ENCODE measurements at regions not wholly inside any gene's neighbourhood (a gene's known extent, or its start where the extent isn't known, plus 50 kb on each side); places are given as distances from the start of the nearest gene placed in this dataset.

DNA sequence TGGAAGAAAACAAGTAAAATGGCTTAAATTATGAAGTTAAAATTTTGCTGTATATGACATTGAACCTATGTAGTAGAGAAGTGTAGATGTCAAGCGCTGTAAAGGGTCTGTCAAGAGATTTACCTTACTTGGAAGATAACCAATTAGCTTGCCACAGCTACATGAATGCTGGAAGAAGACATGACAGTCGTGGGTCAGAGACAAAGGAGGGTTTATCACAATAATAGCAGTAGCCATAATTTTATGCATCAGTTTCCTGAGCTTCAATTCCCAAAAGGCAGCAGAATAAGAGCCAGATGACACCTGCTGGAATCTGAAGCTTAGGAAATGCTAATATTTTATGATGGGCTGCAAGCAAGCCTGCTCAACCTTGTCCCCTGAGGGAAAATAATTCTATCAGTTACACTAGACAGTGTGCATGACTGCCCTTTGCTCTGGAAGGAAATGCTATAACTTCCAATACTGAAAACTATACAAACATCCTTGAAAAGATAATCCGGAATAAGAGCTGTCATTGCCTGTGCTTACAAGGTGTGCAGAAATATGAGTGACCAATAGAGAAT, 292.9 kb downstream of the PRDM5 start:
- in situ Hi-C loops (cut with HindIII; ENCODE audit: extremely low pct_ligation_motif_present, low pct_unique_long_range_greater_than_20kb) (no loop called here), intact Hi-C loops (cut with micrococcal nuclease; ENCODE audit: unreplicated experiment) (no loop called here)
- Histone ChIP-seq H3K4me2 (ENCODE audit: low read depth, low read length) (no peak overlapping the region), H3K27ac (ENCODE audit: extremely low read length, insufficient read depth, low read length) (no peak overlapping the region), H4K20me1 (ENCODE audit: insufficient read depth, low read length) (no peaks in the 10 kb centered on the region), H3K4me1 (ENCODE audit: insufficient read depth, low read length) (no peaks in the 10 kb centered on the region), H3K27me3 (ENCODE audit: control insufficient read depth in 1 of 2, insufficient read depth in 2 of 2, low read length in 2 of 2) (no peaks in the 10 kb centered on the region), H2AFZ (ENCODE audit: low read length) (no peak overlapping the region), H3K9ac (ENCODE audit: insufficient read depth, low read depth, low read length) (no peak overlapping the region), H3K36me3 (replicated peaks in 1 of 2; ENCODE audit: control insufficient read depth in 1 of 2, insufficient read depth in 2 of 2, low read length in 2 of 2) (no peaks in the 10 kb centered on the region), H3K4me3 (replicated peaks in 1 of 3; ENCODE audit: insufficient read depth in 1 of 3, low read depth in 2 of 3, low read length in 3 of 3) (no peak overlapping the region), H3K79me2 (ENCODE audit: insufficient read depth, low read length) (no peaks in the 10 kb centered on the region), H3K9me3 (ENCODE audit: low read length) (no peaks in the 10 kb centered on the region)
- DNase-seq (ENCODE audit: low spot score) (no peak), ATAC-seq (no peak), FAIRE-seq (no peak)
- TF ChIP-seq SOX5 (CRISPR knock-in tag; IDR thresholded peaks at IDR 0.05; ENCODE audit: borderline replicate concordance): no peak
- no peak for TF ChIP-seq HOXA3 (CRISPR knock-in tag; IDR thresholded peaks at IDR 0.05)
- TF ChIP-seq, protein P1, sequence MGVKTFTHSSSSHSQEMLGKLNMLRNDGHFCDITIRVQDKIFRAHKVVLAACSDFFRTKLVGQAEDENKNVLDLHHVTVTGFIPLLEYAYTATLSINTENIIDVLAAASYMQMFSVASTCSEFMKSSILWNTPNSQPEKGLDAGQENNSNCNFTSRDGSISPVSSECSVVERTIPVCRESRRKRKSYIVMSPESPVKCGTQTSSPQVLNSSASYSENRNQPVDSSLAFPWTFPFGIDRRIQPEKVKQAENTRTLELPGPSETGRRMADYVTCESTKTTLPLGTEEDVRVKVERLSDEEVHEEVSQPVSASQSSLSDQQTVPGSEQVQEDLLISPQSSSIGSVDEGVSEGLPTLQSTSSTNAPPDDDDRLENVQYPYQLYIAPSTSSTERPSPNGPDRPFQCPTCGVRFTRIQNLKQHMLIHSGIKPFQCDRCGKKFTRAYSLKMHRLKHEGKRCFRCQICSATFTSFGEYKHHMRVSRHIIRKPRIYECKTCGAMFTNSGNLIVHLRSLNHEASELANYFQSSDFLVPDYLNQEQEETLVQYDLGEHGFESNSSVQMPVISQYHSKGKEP (CRISPR knock-in tag; IDR thresholded peaks at IDR 0.05): no peak
- TF ChIP-seq ZFX (CRISPR knock-in tag; IDR thresholded peaks at IDR 0.05; ENCODE audit: low read depth): no peak
- TF ChIP-seq NAIF1 (CRISPR knock-in tag; IDR thresholded peaks at IDR 0.05; ENCODE audit: borderline replicate concordance): no peak
- no peak for TF ChIP-seq ZNF761 (CRISPR knock-in tag; conservative IDR thresholded peaks at IDR 0.05)
- no peak for TF ChIP-seq ZKSCAN8 (CRISPR knock-in tag; IDR thresholded peaks at IDR 0.05; ENCODE audit: borderline replicate concordance)
- TF ChIP-seq NCOA5 (CRISPR knock-in tag; IDR thresholded peaks at IDR 0.05): no peak
- TF ChIP-seq ZNF274 (CRISPR knock-in tag; IDR thresholded peaks at IDR 0.05): no peak
- no peak for TF ChIP-seq RFX3 (CRISPR knock-in tag; IDR thresholded peaks at IDR 0.05)
- no peak for TF ChIP-seq GATA4 (IDR thresholded peaks at IDR 0.05; ENCODE audit: borderline replicate concordance, low read depth)
- TF ChIP-seq RCOR2 (CRISPR knock-in tag; IDR thresholded peaks at IDR 0.05): no peak
- TF ChIP-seq, protein P2, sequence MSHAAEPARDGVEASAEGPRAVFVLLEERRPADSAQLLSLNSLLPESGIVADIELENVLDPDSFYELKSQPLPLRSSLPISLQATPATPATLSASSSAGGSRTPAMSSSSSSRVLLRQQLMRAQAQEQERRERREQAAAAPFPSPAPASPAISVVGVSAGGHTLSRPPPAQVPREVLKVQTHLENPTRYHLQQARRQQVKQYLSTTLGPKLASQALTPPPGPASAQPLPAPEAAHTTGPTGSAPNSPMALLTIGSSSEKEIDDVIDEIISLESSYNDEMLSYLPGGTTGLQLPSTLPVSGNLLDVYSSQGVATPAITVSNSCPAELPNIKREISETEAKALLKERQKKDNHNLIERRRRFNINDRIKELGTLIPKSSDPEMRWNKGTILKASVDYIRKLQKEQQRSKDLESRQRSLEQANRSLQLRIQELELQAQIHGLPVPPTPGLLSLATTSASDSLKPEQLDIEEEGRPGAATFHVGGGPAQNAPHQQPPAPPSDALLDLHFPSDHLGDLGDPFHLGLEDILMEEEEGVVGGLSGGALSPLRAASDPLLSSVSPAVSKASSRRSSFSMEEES (CRISPR knock-in tag; IDR thresholded peaks at IDR 0.05): no peak
- no peak for TF ChIP-seq ZNF451 (CRISPR knock-in tag; IDR thresholded peaks at IDR 0.05)
- TF ChIP-seq FOXC1 (CRISPR knock-in tag; IDR thresholded peaks at IDR 0.05; ENCODE audit: borderline replicate concordance): no peak
- TF ChIP-seq, protein P3, sequence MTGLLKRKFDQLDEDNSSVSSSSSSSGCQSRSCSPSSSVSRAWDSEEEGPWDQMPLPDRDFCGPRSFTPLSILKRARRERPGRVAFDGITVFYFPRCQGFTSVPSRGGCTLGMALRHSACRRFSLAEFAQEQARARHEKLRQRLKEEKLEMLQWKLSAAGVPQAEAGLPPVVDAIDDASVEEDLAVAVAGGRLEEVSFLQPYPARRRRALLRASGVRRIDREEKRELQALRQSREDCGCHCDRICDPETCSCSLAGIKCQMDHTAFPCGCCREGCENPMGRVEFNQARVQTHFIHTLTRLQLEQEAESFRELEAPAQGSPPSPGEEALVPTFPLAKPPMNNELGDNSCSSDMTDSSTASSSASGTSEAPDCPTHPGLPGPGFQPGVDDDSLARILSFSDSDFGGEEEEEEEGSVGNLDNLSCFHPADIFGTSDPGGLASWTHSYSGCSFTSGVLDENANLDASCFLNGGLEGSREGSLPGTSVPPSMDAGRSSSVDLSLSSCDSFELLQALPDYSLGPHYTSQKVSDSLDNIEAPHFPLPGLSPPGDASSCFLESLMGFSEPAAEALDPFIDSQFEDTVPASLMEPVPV (CRISPR knock-in tag; IDR thresholded peaks at IDR 0.05): no peak
- no peak for TF ChIP-seq CENPT (CRISPR knock-in tag; IDR thresholded peaks at IDR 0.05; ENCODE audit: low read depth)
- no peak for TF ChIP-seq ZNF557 (CRISPR knock-in tag; IDR thresholded peaks at IDR 0.05)
- no peak for TF ChIP-seq ONECUT2 (CRISPR knock-in tag; IDR thresholded peaks at IDR 0.05)
- no peak for TF ChIP-seq NKX3-1 (CRISPR knock-in tag; IDR thresholded peaks at IDR 0.05)
- ChIA-PET POLR2A (no interaction called here), CTCF (ENCODE audit: low intra/inter-chr PET ratio, low total read pairs) (no interaction called here)
- 24% methylated on average over 3 of the region's 3 CpGs for whole genome bisulfite sequencing (ENCODE audit: low lambda C conversion rate)
- BruUV-seq (replicated peaks): no TSS peak

Measured in HepG2 (cell line).